Upper lobe of left lung (tissue), 4 donors: ENCODE measurements at regions not wholly inside any gene's neighbourhood (a gene's known extent, or its start where the extent isn't known, plus 50 kb on each side); places are given as distances from the start of the nearest gene placed in this dataset.

Experiments
- EP300 ChIP-seq, 4 donors: sonication (generic); formaldehyde crosslinking; IDR thresholded peaks; one replicate each; pipeline ENCODE4 v1.5.1; 2017; ENCODE audit warnings: antibody characterized with exemption in 4 of 4, control low read depth in 2 of 4
- POLR2A ChIP-seq, 4 donors: fragments of 450-650 bp; IDR thresholded peaks; one replicate each; pipeline ENCODE4 v1.5.1; 2016 to 2017; ENCODE audit warnings: antibody characterized with exemption in 4 of 4, mild to moderate bottlenecking in 2 of 4
- POLR2AphosphoS5 ChIP-seq, 2 donors: sonication (generic); formaldehyde crosslinking; IDR thresholded peaks; one replicate each; pipeline ENCODE4 v1.5.1; 2017; ENCODE audit warnings: antibody characterized with exemption in 2 of 2
- TF ChIP-seq, protein P1 (sequence below), 6 experiments: fragments of 450-650 bp in 4 of 6; fragments of 200-600 bp in 2 of 6; sonication (generic) in 2 of 6; IDR thresholded peaks; one replicate each; pipeline ENCODE4 v1.5.1; 2016 to 2019; ENCODE audit warnings: antibody characterized with exemption in 6 of 6

DNA sequence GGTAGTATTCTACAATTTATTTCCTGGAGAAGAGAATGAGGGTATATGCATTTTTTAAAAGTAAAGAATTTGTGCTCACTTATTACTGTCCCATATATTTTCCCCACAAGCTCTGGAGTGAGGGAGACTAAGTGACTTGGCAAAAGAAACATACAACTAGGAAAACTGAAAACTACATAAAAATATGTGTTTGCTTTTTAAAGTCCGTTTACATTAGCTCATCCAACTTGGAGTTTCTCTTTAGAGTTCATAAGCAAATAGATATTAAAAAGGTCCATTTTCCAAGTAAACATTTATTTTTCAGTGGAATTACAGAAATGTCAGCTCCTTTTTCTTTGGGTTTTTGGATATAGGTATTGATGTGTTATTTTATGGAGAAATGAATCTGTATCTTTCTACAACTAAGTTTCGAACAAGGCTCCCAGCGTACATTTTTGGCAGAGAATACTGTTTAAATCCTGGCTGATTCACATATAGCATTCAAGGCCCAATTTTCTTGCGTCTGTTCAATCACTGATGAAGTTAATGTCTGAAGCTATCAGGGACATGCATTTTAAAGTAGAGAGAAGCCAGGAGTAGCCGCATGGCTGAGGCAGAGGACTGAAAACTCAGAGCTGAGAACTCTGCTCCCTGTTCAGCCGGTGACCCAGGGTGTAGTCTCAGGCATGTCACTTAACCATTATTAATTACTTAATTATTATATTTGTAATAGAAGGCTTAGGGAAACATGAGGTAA is 729.4 kb downstream of the EFNB2 start:
- TF ChIP-seq POLR2A (IDR thresholded peaks at IDR 0.05) (no peak), EP300 (IDR thresholded peaks at IDR 0.05) (no peak), POLR2AphosphoS5 (IDR thresholded peaks at IDR 0.05) (no peak)
- TF ChIP-seq, protein P1, sequence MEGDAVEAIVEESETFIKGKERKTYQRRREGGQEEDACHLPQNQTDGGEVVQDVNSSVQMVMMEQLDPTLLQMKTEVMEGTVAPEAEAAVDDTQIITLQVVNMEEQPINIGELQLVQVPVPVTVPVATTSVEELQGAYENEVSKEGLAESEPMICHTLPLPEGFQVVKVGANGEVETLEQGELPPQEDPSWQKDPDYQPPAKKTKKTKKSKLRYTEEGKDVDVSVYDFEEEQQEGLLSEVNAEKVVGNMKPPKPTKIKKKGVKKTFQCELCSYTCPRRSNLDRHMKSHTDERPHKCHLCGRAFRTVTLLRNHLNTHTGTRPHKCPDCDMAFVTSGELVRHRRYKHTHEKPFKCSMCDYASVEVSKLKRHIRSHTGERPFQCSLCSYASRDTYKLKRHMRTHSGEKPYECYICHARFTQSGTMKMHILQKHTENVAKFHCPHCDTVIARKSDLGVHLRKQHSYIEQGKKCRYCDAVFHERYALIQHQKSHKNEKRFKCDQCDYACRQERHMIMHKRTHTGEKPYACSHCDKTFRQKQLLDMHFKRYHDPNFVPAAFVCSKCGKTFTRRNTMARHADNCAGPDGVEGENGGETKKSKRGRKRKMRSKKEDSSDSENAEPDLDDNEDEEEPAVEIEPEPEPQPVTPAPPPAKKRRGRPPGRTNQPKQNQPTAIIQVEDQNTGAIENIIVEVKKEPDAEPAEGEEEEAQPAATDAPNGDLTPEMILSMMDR (IDR thresholded peaks at IDR 0.05), result no peak
